ENCODE measurements at regions not wholly inside any gene's neighbourhood (a gene's known extent, or its start where the extent isn't known, plus 50 kb on each side); places are given as distances from the start of the nearest gene placed in this dataset.
"Not testable (repeated sequence)": the region's sequence is repeated elsewhere in the genome, so short reads cannot be mapped to it uniquely, and the experiment has no call there.

DNA sequence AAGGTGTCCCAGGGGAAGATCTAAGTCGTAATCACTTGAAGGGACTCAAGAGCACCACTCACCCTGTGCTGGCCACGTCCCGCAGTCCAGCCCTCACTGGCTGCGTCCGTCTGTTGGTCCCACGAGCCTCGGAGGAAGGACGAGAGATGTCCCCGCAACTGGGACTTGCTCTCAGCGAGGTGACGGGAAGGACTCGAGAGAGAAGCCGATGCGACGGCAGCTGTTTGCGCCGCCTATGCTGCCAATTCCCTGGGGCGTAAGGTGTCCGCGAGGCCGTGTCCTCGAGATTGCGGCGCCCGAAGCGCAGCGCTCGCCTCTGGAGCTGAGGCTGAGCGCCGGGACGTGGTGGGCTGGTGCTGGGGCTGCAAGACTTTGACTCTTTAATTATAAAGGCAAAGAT, 100.6 kb upstream of the SEMA3E start:
- no peak for DNase-seq (ENCODE audit: extremely low read depth, low read depth, low spot score)

DNA sequence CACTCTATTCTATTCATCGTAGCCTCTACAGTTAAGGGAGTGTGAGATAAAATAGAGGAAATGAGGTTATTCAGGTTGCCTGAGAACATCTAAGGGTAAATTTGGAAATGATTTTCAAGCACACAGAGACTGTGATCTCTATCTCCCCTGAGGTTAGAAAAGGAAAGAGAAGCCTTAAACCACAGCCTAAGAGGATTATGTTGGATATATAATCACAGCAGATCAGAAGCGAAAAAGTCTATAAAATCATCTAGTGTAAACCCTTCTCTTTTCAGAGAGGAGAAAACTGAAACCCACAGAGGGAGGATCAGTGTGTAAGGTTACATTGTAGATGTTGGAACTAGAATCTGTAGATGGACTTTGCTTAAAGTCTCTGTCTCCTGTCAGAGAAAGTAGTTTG, 90.6 kb upstream of the SEMA3E start:
- no peak for DNase-seq (ENCODE audit: extremely low read depth, low read depth, low spot score)

DNA sequence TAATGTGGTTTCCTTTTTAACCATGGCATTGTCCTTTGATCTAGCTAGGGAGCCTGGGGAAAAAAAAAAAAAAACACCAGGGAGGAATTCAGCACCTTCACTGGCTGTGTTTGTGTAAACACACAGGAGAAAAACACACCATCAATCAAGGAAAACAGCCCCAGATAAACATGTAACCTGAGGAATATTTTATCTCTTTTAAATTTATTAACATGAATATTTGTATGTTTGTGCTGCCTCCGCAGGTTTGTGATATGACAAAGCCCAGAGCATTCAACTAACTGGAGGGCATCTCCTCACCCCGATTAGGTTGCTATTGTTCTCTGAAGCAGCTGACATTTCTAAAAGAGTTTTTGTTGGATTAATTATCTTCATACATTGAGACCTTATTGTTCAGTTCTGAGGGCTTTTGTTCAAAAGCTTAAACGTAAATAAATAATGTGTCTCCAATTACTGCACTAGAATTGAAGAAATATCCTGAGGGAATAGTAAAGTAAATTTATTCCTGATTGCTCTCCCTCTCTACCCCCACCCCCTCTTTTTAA, 89.4 kb upstream of the SEMA3E start:
- no peak for DNase-seq (ENCODE audit: extremely low read depth, low read depth, low spot score)

DNA sequence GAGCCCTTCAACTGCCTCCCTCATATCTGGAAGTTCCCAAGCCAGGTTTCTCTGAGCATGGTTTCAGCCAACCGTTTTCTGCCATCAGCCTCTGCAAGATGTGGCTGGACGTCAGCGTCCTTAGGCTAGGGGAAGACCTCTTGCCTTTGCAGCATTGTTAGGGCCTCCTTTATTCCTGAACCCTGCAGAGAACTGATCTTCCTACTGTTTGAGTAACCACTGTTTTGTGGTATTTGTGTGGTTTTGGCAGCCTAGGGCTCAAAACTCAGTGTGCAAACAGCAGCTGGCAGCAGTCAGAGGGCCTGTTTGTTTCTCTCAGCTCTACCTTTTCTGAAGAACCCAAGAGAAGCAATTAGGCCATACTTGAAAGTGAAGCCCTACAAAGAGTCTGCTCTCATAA, 83.4 kb upstream of the SEMA3E start:
- DNase-seq (ENCODE audit: extremely low read depth, low read depth, low spot score) = no peak

DNA sequence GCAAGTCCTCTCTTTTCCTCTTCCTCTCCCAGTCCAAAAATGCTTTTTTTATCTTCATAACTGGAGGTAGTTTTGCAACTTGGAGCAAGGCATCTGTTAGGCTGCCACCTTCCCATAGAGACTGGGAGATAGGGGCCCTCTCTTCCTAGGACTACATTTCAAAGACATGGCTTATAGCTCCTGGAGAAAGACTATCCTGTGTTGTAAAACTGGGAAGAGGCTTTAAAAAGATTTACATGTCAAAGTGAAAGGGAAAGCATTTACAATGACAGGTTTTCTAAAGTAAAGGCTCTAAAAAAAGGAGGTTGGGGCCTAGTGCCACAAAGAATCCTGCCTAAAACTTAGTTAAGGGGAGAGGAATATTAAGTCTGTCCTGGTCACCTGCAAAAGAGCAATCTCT, 82.2 kb upstream of the SEMA3E start:
- no peak for DNase-seq (ENCODE audit: extremely low read depth, low read depth, low spot score)

DNA sequence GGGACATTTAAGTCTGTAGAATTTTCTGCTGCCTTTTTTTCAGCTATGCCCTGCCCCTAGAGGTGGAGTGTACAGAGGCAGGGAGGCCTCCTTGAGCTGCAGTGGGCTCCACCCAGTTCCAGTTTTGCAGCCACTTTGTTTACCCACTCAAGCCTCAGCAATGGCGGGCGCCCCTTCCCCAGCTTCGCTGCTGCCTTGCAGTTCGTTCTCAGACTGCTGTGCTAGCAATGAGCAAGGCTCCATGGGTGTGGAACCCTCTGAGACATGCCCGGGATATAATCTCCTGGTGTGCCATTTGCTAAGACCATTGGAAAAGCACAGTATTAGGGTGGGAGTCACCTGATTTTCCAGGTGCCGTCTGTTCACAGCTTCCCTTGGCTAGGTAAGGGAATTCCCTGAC, 68.0 kb upstream of the SEMA3E start:
- DNase-seq (ENCODE audit: extremely low read depth, low read depth, low spot score) = not testable (repeated sequence)

DNA sequence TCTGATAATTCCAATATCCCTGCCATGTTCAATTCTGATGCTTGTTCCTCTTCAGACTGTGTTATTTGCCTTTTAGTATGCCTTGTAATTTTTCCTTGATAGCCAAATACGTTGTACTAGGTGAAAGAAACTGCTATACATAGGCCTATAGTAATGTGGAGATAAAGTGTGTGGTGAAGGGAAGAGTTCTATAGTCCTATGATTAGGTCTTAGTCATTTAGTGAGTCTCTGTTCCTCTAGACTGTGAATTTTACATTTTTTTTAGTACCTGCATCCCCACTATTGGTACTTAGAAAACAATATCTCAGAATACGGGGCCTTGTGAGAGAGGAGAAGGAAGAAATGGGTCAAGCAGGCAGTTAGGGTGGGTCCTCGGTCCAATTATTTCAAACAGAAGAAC, 59.6 kb upstream of the SEMA3E start:
- no peak for DNase-seq (ENCODE audit: extremely low read depth, low read depth, low spot score)

DNA sequence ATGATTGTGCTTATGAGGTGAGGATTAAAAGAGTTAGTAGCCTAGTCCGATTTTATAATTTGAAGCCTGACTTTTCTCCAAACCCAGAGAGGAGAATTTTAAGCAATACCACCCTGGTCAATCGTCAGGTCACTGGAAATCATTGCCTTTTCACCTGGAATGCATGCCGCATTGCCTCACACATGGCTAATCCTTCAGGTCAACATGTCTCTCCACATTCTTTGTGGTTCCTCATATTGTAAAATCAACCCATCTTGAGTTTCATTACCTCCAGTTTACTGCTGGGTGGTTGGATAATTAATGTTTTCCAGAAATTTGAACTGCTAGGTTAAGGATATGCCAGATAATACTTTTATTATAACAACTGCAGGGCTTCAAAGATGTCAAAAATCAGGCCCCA, 55.6 kb upstream of the SEMA3E start:
- DNase-seq (ENCODE audit: extremely low read depth, low read depth, low spot score) = no peak

DNA sequence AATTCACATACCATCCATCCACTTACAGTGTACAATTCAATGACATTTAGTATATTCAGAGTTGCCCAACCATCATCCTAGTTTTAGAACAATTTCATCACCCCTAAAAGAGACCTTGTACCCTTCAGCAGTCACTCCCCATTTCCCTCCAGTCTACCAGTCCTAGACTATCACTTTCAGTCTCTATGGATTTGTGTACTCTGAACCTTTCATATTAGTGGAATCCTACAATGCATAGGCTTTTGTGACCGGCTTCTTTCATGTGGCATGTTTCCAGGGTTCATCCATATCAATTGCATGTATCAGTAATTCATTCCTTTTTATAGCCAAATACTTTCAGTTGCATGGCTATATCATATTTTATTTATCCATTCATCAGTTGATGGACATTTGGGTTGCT, 53.5 kb upstream of the SEMA3E start:
- no peak for DNase-seq (ENCODE audit: extremely low read depth, low read depth, low spot score)

DNA sequence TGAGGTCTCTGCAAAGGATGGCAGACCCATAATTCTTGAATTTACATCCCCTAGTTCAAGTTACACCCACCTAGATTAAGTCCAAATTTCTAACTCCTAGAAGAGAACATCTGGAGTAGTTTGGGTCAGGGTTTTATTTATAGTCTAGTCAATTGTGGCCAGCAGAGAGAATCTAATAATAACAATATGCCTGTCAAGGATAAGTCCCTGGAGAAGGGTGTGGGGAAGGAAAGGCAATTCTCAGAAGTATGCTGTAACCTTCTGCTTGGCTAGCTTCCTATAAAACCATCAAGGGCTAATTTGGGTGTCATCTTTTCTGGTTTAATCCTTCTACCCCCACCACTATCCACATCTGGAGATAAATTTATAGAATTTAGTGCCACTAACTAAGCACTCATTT, 52.8 kb upstream of the SEMA3E start:
- DNase-seq (ENCODE audit: extremely low read depth, low read depth, low spot score) = no peak
